Loucy (cell line): ENCODE measurements at regions not wholly inside any gene's neighbourhood (a gene's known extent, or its start where the extent isn't known, plus 50 kb on each side); places are given as distances from the start of the nearest gene placed in this dataset.

ENCODE experiments used
- H2AFZ ChIP-seq: fragments of 200-600 bp; sonication (generic); 2 replicates; pipeline ENCODE4 v1.6.0; 2016; ENCODE audit warnings: antibody characterized with exemption, mild to moderate bottlenecking, low read length, moderate library complexity
- H3F3A ChIP-seq: fragments of 200-600 bp; 2 replicates; pipeline ENCODE4 v1.6.0; 2016; ENCODE audit warnings: antibody characterized with exemption, low read depth, mild to moderate bottlenecking
- H3K27me3 ChIP-seq: fragments of 200-600 bp; sonication (generic); 2 replicates; pipeline ENCODE4 v1.6.1; 2014; ENCODE audit warnings: low read length, mild to moderate bottlenecking; ENCODE audit not compliant: insufficient read depth, poor library complexity, severe bottlenecking
- H3K36me3 ChIP-seq: fragments of 200-600 bp; sonication (generic); 2 replicates; pipeline ENCODE4 v1.6.1; 2016; ENCODE audit warnings: low read length; ENCODE audit not compliant: insufficient read depth
- H3K4me1 ChIP-seq: fragments of 200-600 bp; sonication (generic); 2 replicates; pipeline ENCODE4 v1.5.1; 2014; ENCODE audit warnings: low read length, mild to moderate bottlenecking; ENCODE audit not compliant: insufficient read depth, poor library complexity, severe bottlenecking
- H3K4me2 ChIP-seq: fragments of 200-600 bp; sonication (generic); 2 replicates; pipeline ENCODE4 v1.6.0; 2014; ENCODE audit warnings: antibody characterized with exemption, low read length, low read depth, mild to moderate bottlenecking; ENCODE audit not compliant: poor library complexity, severe bottlenecking
- H3K4me3 ChIP-seq: fragments of 200-600 bp; sonication (generic); 2 replicates; pipeline ENCODE4 v1.5.1; 2014; ENCODE audit warnings: low read length, mild to moderate bottlenecking, mixed read lengths; ENCODE audit not compliant: poor library complexity, severe bottlenecking
- H3K79me2 ChIP-seq: fragments of 200-600 bp; sonication (generic); 2 replicates; pipeline ENCODE4 v1.6.1; 2014; ENCODE audit warnings: low read length; ENCODE audit not compliant: insufficient read depth
- H3K9ac ChIP-seq: fragments of 200-600 bp; sonication (generic); 2 replicates; pipeline ENCODE4 v1.6.0; 2014; ENCODE audit warnings: mild to moderate bottlenecking, low read depth, low read length, moderate library complexity; ENCODE audit not compliant: poor library complexity, severe bottlenecking
- H3K9me2 ChIP-seq: fragments of 200-600 bp; sonication (generic); replicated peaks from 2 replicates; pipeline ENCODE4 v1.6.1; 2016; ENCODE audit warnings: low read depth, low read length, mixed read lengths
- H3K9me3 ChIP-seq: fragments of 200-600 bp; sonication (generic); 2 replicates; pipeline ENCODE4 v1.6.1; 2014; ENCODE audit warnings: mild to moderate bottlenecking, antibody characterized with exemption, low read length, low read depth; ENCODE audit not compliant: insufficient read depth
- H4K20me1 ChIP-seq: fragments of 200-600 bp; sonication (generic); 2 replicates; pipeline ENCODE4 v1.6.0; 2014; ENCODE audit warnings: antibody characterized with exemption, low read length, mild to moderate bottlenecking; ENCODE audit not compliant: insufficient read depth, poor library complexity, severe bottlenecking
- EZH2phosphoT487 ChIP-seq: fragments of 200-600 bp; IDR thresholded peaks from 2 replicates; pipeline ENCODE4 v1.6.1; 2018; ENCODE audit warnings: antibody characterized with exemption, mild to moderate bottlenecking, moderate library complexity, borderline replicate concordance
- TF ChIP-seq, protein P1 (sequence below): fragments of 200-600 bp; sonication (generic); conservative IDR thresholded peaks from 2 replicates; pipeline ENCODE4 v1.5.1; 2014; ENCODE audit warnings: mild to moderate bottlenecking, antibody characterized with exemption, low read length

DNA sequence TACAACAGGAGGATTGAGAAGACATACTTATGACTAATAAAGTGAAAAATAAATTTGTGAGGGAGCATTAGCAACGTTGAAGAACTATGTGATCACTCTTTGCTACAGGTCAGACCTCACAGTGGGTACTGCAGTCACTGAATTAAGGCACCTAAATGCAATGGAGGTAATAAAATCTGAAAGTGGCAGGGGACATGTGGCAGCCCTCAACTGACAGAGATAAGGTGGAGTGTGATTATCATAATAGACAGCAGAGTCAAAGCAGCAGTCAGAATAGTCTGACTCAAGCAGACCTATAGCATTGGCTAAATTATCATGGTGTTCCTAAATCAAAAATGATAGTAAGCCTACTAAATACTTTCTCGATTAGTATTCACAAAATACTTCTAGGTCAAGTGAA, 1220.5 kb downstream of the PCDH18 start:
- Histone ChIP-seq H3K36me3 (no peaks in the 10 kb centered on the region), H2AFZ (no peak overlapping the region), H3K79me2 (no peaks in the 10 kb centered on the region), H3K4me3 (no peak overlapping the region), H4K20me1 (no peaks in the 10 kb centered on the region), H3K9me2 (no peaks in the 10 kb centered on the region), H3K9ac (no peak overlapping the region), H3K9me3 (no peaks in the 10 kb centered on the region), H3F3A (no peaks in the 10 kb centered on the region), H3K4me2 (no peak overlapping the region), H3K27me3 (no peaks in the 10 kb centered on the region), H3K4me1 (no peaks in the 10 kb centered on the region)
- no peak for TF ChIP-seq EZH2phosphoT487
- TF ChIP-seq, protein P1, sequence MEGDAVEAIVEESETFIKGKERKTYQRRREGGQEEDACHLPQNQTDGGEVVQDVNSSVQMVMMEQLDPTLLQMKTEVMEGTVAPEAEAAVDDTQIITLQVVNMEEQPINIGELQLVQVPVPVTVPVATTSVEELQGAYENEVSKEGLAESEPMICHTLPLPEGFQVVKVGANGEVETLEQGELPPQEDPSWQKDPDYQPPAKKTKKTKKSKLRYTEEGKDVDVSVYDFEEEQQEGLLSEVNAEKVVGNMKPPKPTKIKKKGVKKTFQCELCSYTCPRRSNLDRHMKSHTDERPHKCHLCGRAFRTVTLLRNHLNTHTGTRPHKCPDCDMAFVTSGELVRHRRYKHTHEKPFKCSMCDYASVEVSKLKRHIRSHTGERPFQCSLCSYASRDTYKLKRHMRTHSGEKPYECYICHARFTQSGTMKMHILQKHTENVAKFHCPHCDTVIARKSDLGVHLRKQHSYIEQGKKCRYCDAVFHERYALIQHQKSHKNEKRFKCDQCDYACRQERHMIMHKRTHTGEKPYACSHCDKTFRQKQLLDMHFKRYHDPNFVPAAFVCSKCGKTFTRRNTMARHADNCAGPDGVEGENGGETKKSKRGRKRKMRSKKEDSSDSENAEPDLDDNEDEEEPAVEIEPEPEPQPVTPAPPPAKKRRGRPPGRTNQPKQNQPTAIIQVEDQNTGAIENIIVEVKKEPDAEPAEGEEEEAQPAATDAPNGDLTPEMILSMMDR: no peak

DNA sequence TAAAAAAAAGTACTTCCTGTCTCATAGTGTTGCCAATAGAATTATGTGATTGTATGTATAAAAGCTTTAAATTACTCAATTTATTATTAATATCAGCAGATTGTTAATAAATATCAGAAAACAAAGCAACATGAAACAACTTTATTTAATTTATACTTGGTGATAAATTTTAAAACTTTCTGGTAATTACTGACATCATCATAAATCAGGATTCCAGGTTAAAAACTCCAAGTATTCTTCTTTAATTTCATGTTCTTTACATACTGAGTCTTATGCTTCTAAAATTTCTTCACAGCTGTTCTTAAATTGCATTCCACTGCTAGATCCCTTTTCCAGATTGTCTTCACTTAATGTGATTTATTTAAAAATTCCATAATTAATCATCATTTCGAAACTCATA, 1224.5 kb downstream of the PCDH18 start:
- no peaks in the 10 kb centered on the region for H3K9me2 ChIP-seq
- no peaks in the 10 kb centered on the region for H3K36me3 ChIP-seq
- no peak overlapping the region for H3K9ac ChIP-seq
- H3K27me3 ChIP-seq: no peaks in the 10 kb centered on the region
- no peaks in the 10 kb centered on the region for H3K4me1 ChIP-seq
- no peak for TF ChIP-seq EZH2phosphoT487
- TF ChIP-seq, protein P1: no peak
- H3K4me2 ChIP-seq: no peak overlapping the region
- H3K9me3 ChIP-seq: no peaks in the 10 kb centered on the region
- H3F3A ChIP-seq: no peaks in the 10 kb centered on the region
- H4K20me1 ChIP-seq: no peaks in the 10 kb centered on the region
- H3K79me2 ChIP-seq: no peaks in the 10 kb centered on the region
- H2AFZ ChIP-seq: no peak overlapping the region
- no peak overlapping the region for H3K4me3 ChIP-seq

GRCh38 chr4:136306361-136306760, 1225.9 kb downstream of the PCDH18 start:
- H4K20me1 ChIP-seq: no peaks in the 10 kb centered on the region
- TF ChIP-seq, protein P1: no peak
- no peak for TF ChIP-seq EZH2phosphoT487
- H3F3A ChIP-seq: no peaks in the 10 kb centered on the region
- H2AFZ ChIP-seq: no peak overlapping the region
- H3K4me1 ChIP-seq: no peaks in the 10 kb centered on the region
- no peaks in the 10 kb centered on the region for H3K9me2 ChIP-seq
- no peak overlapping the region for H3K4me3 ChIP-seq
- H3K27me3 ChIP-seq: no peaks in the 10 kb centered on the region
- H3K9me3 ChIP-seq: no peaks in the 10 kb centered on the region
- H3K36me3 ChIP-seq: no peaks in the 10 kb centered on the region
- H3K4me2 ChIP-seq: no peak overlapping the region
- no peak overlapping the region for H3K9ac ChIP-seq
- no peaks in the 10 kb centered on the region for H3K79me2 ChIP-seq
